Epithelial cell of esophagus (primary cell): ENCODE measurements at regions not wholly inside any gene's neighbourhood (a gene's known extent, or its start where the extent isn't known, plus 50 kb on each side); places are given as distances from the start of the nearest gene placed in this dataset.

Source experiments
- DNase-seq: peaks from one replicate; pipeline ENCODE4 v3.0.0; 2010; ENCODE audit warnings: low read depth
- H3K4me3 ChIP-seq: 2 replicates; pipeline ENCODE4 v1.5.1; 2011; ENCODE audit warnings: mild to moderate bottlenecking, low read length, control low read depth
- CTCF ChIP-seq: IDR thresholded peaks from 2 replicates; pipeline ENCODE4 v1.5.1; 2011; ENCODE audit warnings: low read depth, mild to moderate bottlenecking, low read length, control low read depth, inconsistent platforms; ENCODE audit not compliant: insufficient read depth; ENCODE audit errors: missing control alignments

GRCh38 chr1:87180682-87181081 is 148.0 kb upstream of the LMO4 start:
- DNase-seq = no peak
- TF ChIP-seq CTCF = no peak
- no peak overlapping the region for H3K4me3 ChIP-seq

DNA sequence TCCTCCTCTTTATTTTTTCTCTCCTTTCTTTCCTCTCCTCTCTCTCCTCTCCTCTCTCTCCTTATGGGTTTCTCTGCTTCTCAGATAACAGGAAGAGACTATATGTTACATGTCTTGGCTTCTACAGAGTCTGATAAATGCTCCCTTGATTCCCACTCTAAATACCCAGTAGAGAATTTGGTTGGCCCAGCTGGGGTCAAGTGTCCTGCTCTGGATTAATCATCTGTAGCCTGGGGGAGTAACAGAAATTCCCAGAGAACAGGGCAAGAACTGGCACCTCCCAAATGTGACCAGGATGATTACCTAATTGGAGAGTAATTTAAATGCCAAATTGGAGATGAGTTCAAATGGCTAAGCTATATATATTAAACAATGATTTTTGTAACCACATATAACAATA is 146.1 kb upstream of the LMO4 start:
- H3K4me3 ChIP-seq = no peak overlapping the region
- TF ChIP-seq CTCF = no peak
- peak; percentile 22 for DNase-seq

DNA sequence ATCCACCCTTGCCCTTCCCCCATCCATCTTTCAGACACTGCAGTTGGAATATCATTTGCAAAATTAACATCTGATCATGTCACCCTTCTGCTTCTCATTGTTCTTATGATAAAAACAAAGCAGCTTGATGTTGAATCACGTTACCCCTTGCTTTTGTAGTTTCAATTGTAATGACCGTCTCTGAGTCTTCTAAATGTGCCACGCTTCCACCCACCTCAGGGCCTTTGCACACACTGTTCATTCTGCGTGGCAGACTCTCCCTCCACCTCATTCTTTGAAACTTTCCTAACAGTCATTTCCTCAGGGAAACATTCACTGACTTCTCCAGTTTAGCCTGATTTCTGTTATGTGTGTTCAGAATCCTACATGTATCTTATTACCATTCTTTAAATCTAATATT is 143.6 kb upstream of the LMO4 start:
- no peak for DNase-seq
- TF ChIP-seq CTCF = no peak
- no peak overlapping the region for H3K4me3 ChIP-seq

- H3K4me3 ChIP-seq = no peak overlapping the region
- TF ChIP-seq CTCF = no peak
- DNase-seq = no peak
Observed at GRCh38 chr1:87186346-87186745, 142.3 kb upstream of the LMO4 start.

- H3K4me3 ChIP-seq = no peak overlapping the region
- DNase-seq = no peak
- no peak for TF ChIP-seq CTCF
Observed at GRCh38 chr1:87188640-87189039, 140.0 kb upstream of the LMO4 start.

GRCh38 chr1:87190402-87190801 is 138.3 kb upstream of the LMO4 start:
- no peak overlapping the region for H3K4me3 ChIP-seq
- DNase-seq = no peak
- no peak for TF ChIP-seq CTCF

GRCh38 chr1:87191646-87192045 is 137.0 kb upstream of the LMO4 start:
- no peak overlapping the region for H3K4me3 ChIP-seq
- TF ChIP-seq CTCF = no peak
- no peak for DNase-seq
